ENCODE measurements at regions not wholly inside any gene's neighbourhood (a gene's known extent, or its start where the extent isn't known, plus 50 kb on each side); places are given as distances from the start of the nearest gene placed in this dataset.

- H3K4me1 ChIP-seq (ENCODE audit: insufficient read depth, low read length), result no peaks in the 10 kb centered on the region
- TF ChIP-seq CTCF (IDR thresholded peaks at IDR 0.05; ENCODE audit: borderline replicate concordance, extremely low read depth, low read length, poor library complexity, severe bottlenecking) (no peak), EZH2 (IDR thresholded peaks at IDR 0.05; ENCODE audit: borderline replicate concordance, low read depth, low read length, severe bottlenecking) (no peak)
- H3K27me3 ChIP-seq (ENCODE audit: insufficient read depth, low read length, poor library complexity), result no peaks in the 10 kb centered on the region
- H3K36me3 ChIP-seq (ENCODE audit: insufficient read depth, low read length), result no peaks in the 10 kb centered on the region
- peaks cover 6% of the 10 kb centered on the region for H3K9me3 ChIP-seq (ENCODE audit: insufficient read depth, low read length, severe bottlenecking)
- H4K20me1 ChIP-seq (ENCODE audit: insufficient read depth, low read length), result no peaks in the 10 kb centered on the region
- DNase-seq (no peak), ATAC-seq (ENCODE audit: insufficient read depth, low read depth) (no peak)
- H3K4me3 ChIP-seq (ENCODE audit: low read depth in 1 of 2, low read length in 2 of 2), result no peak overlapping the region
- H3K27ac ChIP-seq (ENCODE audit: low read length), result no peak overlapping the region
- H2AFZ ChIP-seq (ENCODE audit: low read depth, low read length), result no peak overlapping the region
- H3K4me2 ChIP-seq (ENCODE audit: insufficient read depth, low read length), result no peak overlapping the region
- H3K9ac ChIP-seq (ENCODE audit: low read depth, low read length), result no peak overlapping the region
- no peaks in the 10 kb centered on the region for H3K79me2 ChIP-seq (ENCODE audit: insufficient read depth, low read length)
Observed at GRCh38 chr5:18311266-18311665, 677.0 kb downstream of the TAF11L14 start.

GRCh38 chr5:18312016-18312415 lies 677.8 kb downstream of the TAF11L14 start:
- ATAC-seq (ENCODE audit: insufficient read depth, low read depth), result no peak
- Histone ChIP-seq H2AFZ (ENCODE audit: low read depth, low read length) (no peak overlapping the region), H3K9ac (ENCODE audit: low read depth, low read length) (no peak overlapping the region), H3K79me2 (ENCODE audit: insufficient read depth, low read length) (no peaks in the 10 kb centered on the region), H3K4me2 (ENCODE audit: insufficient read depth, low read length) (no peak overlapping the region), H3K9me3 (ENCODE audit: insufficient read depth, low read length, severe bottlenecking) (peaks cover 6% of the 10 kb centered on the region), H4K20me1 (ENCODE audit: insufficient read depth, low read length) (no peaks in the 10 kb centered on the region), H3K27ac (ENCODE audit: low read length) (no peak overlapping the region), H3K4me1 (ENCODE audit: insufficient read depth, low read length) (no peaks in the 10 kb centered on the region), H3K4me3 (ENCODE audit: low read depth in 1 of 2, low read length in 2 of 2) (no peak overlapping the region), H3K27me3 (ENCODE audit: insufficient read depth, low read length, poor library complexity) (no peaks in the 10 kb centered on the region), H3K36me3 (ENCODE audit: insufficient read depth, low read length) (no peaks in the 10 kb centered on the region)
- DNase-seq, result no peak
- TF ChIP-seq CTCF (IDR thresholded peaks at IDR 0.05; ENCODE audit: borderline replicate concordance, extremely low read depth, low read length, poor library complexity, severe bottlenecking), result no peak
- no peak for TF ChIP-seq EZH2 (IDR thresholded peaks at IDR 0.05; ENCODE audit: borderline replicate concordance, low read depth, low read length, severe bottlenecking)

- Histone ChIP-seq H3K27ac (ENCODE audit: low read length) (no peak overlapping the region), H3K79me2 (ENCODE audit: insufficient read depth, low read length) (no peaks in the 10 kb centered on the region), H3K4me3 (ENCODE audit: low read depth in 1 of 2, low read length in 2 of 2) (no peak overlapping the region), H4K20me1 (ENCODE audit: insufficient read depth, low read length) (no peaks in the 10 kb centered on the region), H2AFZ (ENCODE audit: low read depth, low read length) (no peak overlapping the region), H3K36me3 (ENCODE audit: insufficient read depth, low read length) (no peaks in the 10 kb centered on the region), H3K4me1 (ENCODE audit: insufficient read depth, low read length) (no peaks in the 10 kb centered on the region), H3K9me3 (ENCODE audit: insufficient read depth, low read length, severe bottlenecking) (no peaks in the 10 kb centered on the region), H3K4me2 (ENCODE audit: insufficient read depth, low read length) (no peak overlapping the region), H3K9ac (ENCODE audit: low read depth, low read length) (no peak overlapping the region), H3K27me3 (ENCODE audit: insufficient read depth, low read length, poor library complexity) (no peaks in the 10 kb centered on the region)
- DNase-seq (no peak), ATAC-seq (ENCODE audit: insufficient read depth, low read depth) (no peak)
- peak; percentile 51 for TF ChIP-seq CTCF (IDR thresholded peaks at IDR 0.05; ENCODE audit: borderline replicate concordance, extremely low read depth, low read length, poor library complexity, severe bottlenecking)
- TF ChIP-seq EZH2 (IDR thresholded peaks at IDR 0.05; ENCODE audit: borderline replicate concordance, low read depth, low read length, severe bottlenecking), result no peak
Observed at GRCh38 chr5:18314192-18314778, 680.0 kb downstream of the TAF11L14 start.

Data from DND-41 (cell line).